Activated CD4-positive, CD25-positive, alpha-beta regulatory T cell treated with anti-CD3 and anti-CD28 coated beads, Interleukin-2, amount 50 U/mL, for 72 hours (primary cell): ENCODE measurements at regions not wholly inside any gene's neighbourhood (a gene's known extent, or its start where the extent isn't known, plus 50 kb on each side); places are given as distances from the start of the nearest gene placed in this dataset.

Experiments
- DNase-seq: peaks from one replicate; pipeline ENCODE4 v3.0.0; 2021

DNA sequence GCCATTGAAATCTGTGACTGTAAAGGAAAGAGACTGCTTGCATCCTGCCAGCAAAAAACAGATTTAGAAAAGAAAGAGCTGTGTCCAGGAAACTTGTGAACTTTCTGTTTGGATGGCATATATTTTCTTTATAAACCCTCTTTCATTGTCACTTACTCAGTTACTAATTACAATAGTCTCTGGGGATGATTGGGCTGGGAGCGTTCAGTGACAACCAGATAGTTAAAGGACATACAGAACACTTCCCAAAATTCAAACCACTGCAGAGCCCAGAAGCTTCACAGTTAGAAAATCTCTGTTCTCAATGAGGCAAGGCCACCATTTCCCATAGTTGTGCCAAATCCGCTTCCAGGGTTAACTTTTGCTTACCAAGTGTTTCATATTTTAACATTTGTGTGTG lies 98.6 kb upstream of the TAB2 start:
- no peak for DNase-seq

DNA sequence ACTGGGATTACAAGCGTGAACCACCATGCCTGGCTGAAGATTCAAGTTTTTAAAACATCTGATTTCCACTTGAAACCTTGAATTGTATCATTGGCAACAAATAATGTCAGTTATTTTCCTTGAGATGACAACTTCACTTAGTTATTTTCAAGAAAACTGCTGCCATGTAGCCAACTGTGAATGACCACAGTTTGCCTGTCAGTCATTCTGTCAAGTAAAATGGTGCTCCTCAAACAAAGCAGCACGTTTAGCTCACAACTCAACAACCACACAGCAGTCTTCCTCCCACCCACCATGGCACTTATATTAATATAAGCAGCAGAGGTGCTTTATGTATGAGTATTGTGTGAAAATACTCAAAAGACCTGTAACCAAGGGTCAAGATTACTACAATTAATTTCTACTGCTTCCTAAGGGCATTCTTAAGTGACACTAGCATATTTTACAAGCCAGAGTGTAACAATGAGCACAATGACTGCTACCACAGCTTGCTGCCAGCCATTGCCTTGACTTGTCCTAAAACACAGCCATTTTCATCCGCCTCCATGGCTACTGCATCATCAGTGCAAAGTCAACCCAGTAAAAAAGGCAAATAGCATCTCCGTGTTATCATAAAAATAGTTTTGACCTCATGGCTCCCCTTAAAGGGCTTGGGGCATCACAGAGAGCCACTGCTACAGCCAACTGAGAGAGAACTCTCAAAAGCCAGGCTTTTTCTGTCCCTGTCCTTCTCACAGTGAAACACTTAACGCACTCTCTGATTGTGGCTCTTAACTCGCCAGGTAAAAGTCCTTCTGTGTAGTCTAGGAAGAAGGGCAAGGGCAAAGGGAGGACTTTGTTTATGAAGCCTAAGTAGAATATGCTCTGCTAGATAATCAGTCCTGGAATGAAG lies 96.4 kb upstream of the TAB2 start:
- DNase-seq, result no peak

DNA sequence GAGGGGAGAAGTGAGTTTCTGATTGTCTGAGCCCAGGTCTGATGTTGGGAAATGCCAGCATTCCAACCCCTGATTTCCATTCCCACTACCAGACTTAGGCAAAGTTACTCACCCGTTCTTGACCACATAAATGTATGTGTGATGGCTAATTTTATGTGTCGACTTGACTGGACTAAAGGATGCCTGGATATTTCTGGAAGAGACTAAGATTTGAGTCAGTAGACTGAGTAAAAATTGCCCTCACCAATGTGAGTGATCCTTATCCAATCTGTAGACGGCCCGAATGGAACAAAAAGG lies 95.8 kb upstream of the TAB2 start:
- DNase-seq, result no peak

DNA sequence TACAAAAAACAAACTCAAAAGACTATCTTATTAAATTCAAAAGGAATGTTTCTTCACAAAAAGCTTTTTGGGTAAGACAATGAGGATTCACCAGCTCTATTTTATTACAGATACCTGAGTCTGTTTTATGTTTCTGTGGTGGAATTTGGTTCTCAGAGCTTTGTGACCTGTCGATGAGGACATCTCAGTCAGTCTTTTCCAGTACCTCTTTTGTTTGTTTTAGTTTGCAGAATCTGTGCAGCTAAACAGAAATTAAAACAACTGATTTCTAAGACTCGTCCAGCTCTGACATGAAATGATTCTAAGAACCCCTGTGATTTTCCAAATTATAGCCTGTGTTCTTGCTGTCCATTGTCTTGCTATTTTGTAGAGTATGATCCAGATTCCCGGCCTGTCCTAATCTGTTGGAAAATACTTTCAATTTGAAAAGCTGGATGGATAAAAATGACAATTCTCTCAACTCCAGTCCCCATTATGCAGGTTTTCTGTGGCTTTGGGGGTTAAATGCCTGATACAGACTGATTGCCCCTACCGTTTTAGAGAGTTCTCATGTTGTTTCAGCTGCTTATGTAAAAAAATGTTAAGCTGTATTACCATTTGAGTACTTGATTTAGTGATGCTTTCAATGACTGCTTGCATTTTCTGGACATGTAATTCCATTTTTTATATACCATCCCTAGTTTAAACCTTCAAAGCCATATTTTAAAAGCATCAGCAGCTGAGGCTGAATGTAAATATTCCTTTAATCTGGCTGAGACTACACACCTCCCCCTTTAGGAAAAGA lies 94.2 kb upstream of the TAB2 start:
- DNase-seq, result no peak

DNA sequence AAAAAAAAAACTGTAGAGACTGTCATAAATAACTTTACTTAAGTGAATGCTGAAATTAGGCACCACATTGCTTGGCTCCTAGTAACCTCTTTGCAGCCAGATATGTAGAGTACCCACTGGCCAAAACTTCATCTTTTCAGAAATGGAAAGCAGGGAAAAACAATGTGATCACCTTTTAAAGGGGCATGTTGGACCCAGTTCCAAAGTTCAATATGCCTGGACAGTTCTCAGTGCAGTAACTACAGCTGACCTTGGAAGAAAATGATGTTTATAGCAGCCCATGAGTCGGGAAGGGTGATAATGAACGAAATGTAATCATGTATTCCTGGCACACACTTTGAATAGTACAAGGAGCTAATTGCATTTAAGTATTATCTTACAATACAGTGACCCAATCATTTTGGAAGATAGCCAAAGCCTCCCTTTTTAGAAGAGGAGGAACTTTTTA lies 93.6 kb upstream of the TAB2 start:
- DNase-seq, result no peak

DNA sequence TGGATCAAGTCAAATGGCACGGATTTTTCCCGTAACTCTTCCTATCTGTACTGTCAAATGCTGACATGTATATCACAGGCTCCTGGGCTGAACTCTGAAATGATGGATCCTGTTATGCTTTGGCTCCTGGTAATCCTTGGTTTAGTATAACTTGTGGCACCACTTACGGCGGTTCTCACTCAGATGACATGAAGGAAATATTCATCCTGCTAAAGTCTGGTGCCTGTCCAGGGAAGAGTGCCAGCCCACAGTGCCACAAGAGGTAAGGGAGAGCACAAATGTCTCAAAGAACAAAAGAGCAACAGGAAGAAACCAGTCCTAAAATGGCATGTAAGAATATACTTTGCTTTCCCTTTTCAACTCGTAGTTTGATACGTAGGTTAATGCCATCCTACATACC lies 93.1 kb upstream of the TAB2 start:
- DNase-seq, result no peak

DNA sequence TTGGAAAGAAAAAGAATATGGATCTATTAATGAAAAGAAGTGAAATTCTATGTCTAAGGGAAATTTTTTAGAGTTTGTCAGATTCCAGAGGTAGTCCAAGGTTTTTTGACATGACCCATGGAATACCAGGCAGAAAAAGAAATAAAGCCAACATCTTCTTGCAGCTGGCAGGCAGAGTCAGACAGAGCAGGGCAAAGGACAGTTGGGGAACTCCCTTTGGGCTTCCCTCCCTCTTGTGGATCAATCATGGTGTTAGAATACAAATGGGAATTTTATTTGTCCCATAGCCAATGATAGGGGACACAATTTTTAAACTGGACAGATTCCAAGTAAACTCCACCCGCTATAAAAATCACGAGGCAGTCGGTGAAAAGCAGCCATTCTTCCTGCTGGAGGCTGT lies 92.1 kb upstream of the TAB2 start:
- DNase-seq, result no peak

DNA sequence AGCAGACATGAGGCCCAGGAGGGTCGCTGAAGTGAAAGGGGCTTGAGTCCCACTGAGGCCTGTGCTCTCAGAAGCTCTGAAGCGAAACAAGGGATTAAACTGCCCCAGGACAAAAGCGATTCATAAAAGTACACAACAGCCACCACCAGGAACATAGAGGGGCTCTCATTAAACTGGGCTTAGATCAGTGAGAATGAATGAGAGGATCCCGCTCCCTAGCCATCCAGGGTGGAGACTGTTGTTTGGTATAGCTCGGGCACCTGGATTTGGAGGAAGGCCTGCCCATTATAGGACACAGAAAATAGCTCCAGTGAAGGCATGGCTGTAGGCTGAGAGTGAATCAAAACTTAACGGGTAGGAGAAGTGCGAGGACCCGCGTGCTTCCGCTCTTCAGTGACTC lies 91.6 kb upstream of the TAB2 start:
- DNase-seq, result no peak

DNA sequence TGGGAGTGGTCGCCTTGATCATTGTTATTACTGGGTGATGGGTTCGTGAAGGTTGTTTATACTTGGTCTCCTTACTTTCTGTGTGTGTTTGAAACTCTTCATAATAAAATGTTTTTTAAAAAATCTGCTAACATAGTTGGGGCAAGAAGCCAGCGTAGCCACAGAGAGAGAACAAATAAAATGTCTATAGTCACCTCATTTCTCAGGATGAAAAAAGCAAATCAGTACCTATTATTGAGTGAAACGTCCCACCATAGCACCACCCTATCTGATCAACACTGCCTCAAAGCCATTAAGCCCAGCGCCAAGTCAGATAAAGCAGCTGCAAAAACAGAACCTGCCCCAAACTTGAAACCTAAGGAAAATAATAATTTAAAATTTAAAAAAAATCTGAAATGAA lies 89.7 kb upstream of the TAB2 start:
- no peak for DNase-seq

DNA sequence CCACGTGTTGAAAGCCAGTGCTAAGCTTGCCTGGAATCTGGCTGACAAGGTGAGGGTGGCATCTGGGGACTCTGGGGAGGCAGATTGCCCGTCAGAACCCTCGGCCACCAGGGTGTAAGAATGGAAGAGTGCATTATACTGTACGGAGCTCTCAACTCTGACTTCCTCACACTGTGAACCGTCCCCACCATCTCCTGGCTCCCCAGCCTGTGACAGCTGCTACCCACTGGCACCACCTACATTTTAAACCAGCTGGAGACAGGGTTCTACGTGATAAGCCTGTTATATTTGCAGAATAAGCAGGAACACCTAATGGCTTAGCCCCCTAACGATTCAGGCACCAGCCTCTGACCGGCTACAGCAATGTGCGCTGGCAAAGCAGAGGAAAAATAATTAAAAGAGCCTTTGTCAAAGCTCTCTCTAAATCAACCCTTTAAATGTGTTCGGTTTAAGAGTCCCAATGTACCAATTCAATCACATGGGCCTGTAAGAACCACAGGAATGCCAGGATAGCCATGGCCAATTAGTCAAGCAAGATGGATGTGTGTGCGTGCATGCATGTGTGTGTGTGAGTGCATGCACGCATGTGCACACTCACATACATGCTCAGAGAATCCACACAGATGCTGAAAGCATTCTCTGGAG lies 89.1 kb upstream of the TAB2 start:
- DNase-seq, result no peak

DNA sequence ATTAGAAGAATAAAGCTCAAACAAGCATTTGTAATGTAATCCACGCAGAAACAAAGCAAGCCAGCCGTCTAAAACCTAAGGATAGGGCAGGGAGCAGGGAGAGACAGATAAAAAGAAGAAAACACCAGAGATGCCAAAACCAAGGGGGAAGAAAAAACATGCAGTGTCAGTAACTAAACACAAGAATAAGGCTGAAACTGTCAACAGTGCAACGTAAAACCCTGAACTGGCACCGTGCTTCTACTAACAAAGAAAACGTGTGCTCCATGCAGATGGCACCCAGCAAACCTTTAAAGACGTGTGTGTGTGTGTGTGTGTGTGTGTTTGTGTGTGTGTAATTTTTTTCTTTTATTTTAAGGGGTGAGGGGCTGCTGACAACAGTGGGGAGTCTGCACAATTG lies 88.4 kb upstream of the TAB2 start:
- no peak for DNase-seq

DNA sequence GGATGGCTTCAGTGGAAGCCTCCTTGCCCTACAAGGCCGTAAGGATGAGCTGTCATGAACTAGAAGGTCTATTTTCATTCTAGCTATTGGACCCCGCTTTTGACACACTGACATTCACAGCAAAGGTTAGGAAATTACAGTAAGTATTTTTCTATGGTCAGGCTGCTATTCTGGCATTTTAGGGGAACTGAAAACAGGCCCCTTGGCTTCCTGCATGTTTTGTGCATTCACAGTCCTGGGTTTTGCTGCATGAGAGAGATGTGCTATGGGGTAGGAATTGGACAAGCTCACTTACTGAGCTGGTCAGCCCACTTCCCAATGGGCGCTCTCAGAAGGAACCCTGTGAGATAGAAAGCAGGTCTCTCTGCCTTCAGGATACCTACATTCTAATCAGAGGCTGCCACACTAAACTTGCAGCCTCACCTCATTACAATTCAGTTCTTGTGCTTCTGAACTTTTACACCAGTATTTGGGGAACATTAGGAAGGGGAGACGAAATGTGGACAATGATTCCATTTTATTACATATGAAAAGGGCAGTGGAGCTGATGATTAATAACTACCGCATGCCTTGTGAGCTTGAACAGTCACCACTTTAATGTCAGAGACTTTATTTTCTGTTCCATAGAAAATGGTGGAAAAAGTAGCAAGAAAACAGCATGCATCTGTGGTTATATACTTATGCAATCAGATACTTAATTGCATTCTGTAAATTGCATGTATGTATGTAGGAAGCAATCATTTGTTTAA lies 86.6 kb upstream of the TAB2 start:
- no peak for DNase-seq

DNA sequence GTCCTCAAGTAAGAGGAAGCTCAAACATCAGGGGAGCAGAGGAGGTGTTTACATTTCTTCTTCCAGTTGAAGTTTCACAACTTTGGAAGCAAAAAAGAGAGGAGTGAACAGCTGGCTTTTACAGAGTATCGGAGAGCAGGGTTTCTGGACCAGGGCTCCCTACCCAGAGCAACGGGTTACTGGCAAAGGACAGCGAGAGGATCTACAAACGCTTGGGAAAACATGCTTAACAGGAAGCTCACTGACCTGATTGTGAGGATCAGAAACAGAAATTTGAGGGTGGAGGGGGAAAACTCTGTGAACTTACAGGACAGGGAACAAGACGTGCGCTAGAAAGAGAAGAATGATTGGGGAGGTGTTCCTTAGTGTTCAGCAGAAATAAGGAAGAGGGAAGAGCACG lies 85.7 kb upstream of the TAB2 start:
- no peak for DNase-seq

DNA sequence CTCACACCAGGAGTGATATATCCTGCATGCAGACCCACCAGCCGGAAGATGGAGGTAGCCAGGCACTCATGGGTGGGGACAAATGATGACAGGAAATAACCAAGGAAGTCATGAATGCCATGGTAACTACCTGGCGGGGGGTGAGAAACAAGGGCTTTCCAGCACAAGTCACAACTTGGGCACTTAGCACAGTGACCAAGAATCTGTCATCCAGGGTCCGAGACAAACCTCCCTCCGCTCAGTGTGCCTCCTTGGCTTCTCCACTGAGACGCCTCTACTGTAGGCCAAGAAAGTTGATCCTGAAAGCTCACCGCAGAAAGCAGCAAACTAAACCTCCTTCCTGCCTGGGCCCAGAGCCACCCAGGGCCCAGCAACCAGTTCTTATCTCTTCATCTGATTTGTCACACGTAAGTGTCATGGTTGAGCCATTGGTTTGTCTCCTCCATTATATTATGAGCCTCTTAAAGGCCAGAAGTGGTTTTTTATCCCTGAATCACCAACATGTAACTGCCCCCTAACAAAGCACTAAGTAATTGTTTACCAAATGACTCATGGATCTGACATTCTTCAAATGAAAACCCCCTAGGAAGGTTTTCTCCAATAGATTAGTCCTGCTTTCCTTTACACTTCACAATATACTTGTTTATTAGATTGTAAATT lies 84.3 kb upstream of the TAB2 start:
- peak; percentile 55 for DNase-seq

DNA sequence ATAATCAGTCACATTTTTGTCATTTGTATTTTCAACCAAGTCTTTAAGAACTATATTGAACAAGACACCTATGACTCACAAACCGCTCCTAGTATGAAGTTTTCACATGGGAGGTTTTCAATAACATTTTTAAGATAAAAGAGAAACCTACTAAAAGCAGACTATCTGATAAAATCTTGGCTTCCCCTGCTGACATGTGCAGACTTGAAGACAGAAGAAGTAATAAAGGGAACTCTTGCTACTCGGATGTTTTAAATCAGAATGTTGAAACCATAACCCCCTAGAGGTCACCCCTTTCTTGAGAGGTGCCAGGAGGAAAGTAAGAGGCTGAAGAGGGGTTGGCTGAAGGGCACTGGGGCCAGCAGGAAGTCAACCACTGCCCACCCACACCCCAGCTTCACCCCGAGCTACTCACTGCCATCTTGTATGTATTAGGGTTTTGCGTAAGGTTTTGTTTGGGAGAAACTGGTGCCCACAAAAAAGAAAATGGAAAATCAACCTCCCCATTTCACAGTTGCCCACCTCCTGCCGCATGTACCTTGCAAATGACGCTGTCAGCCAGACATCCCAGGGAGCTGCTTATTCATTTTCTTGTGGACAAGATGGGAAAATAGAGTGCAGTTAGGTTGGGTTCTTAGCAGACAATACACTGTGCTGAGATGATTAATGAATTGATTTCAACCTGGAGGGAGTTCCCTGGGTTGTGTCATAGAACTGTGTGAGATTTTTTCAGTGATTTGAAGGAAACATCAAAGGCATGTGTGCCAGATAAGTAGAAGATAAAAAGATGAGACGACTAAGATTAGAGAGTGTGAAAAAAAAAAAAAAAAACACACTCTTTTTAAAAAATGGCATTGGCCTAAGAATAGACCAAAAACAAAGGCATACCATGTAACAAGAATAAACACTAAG lies 83.2 kb upstream of the TAB2 start:
- peak; percentile 57 for DNase-seq

DNA sequence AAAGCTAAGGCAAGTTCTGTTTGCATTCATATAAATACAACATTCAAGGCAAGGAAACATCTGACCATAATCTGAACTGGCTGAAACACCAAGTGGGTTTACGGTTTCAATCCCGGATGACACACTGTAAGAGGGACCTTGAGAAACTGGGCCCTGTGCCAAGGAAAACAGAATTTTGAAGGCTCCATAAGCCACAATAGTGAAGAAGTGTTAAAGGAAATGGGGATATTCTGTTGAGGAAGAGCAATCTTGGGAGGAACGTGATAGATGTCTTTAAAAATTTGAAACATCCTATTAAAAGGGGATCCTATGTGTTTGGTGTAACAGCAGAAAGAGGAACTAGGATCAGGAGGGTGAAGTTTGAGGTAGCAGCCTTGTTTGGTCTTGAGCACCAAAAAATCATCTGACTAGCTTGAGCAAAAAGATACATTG lies 82.4 kb upstream of the TAB2 start:
- DNase-seq, result no peak

DNA sequence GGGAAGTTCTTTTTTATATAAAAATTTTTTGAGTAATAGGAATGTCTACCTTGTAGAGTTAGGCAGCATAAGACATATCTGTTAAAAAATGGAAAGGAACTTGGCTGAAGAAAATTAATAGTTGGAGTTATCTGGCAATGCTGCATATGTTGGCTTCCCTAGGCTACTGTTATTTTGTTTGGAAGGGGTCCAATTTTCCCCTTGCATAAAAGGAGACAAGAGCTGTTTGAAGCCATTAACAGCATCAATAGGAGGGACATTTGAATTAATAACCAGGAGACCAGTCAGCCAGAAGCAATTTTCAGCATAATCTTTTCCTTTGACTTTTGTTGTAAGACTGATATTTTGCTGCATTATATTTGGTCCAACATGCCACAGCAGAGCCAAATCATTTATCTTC lies 80.9 kb upstream of the TAB2 start:
- no peak for DNase-seq

DNA sequence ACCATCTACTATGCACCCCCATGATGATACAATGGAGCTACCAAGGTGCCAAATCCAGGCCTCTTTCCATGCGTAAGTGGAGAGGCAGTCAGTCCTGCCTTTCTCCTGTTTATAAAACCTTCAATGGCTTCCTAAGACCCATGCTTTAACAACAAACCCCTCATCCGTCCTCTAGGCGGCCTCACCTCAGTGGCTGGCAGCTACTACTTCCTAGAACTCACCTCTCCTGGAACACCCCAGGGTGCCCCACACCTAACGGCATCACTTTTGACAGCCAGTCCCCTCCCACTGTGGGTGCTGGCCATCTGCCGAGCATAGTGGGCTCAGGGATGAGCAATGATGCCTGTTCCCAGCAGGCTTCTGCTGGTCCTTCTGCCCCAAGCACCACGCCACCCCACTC lies 80.0 kb upstream of the TAB2 start:
- DNase-seq, result no peak

DNA sequence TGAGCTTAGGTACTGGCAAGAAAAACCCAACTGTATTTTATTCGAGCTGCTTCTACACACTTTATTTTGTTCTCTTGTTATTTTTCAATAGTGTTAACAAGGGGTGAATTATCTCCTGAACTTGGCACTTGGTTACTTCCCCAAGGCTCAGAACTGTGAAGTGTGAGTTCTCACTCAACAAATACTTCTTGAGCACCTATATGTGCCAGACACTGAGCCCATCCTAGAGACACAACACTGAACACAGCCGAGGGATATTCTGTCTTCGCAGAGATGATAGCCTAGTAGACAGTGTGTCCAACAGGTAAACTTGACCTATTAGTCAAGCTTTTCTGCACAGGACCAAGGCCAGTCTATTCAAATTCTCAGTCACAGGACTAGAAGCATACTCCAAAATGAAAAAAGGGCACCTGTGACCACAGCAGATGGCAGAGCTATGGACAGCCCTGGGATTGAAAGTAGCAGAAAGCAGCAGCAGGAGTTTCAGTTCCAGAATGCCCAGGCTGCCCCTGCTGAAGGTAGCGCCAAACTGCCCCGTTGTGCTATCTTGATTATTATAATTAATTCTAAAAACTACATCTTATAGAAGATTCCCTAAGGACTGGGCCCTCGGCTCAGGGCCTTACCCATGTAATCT lies 77.8 kb upstream of the TAB2 start:
- DNase-seq, result no peak

DNA sequence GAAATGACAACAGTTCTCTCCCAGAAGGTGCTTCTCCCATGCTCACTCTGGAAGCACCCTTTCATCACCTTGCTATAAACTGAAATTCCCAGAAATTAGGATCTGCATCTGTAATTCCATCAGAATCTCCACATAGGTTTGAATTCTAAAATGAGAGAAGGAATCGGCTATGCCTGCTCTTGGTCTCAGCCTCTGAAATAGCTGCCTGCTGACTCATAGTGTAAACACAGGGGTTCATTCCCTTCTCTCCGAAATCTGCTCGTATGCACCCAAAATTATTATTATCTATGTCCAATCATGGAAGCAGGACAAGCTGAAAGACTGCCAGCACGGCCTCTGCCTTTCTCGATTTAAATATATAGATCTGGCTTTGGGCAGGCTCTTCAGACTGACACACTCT lies 74.6 kb upstream of the TAB2 start:
- no peak for DNase-seq

DNA sequence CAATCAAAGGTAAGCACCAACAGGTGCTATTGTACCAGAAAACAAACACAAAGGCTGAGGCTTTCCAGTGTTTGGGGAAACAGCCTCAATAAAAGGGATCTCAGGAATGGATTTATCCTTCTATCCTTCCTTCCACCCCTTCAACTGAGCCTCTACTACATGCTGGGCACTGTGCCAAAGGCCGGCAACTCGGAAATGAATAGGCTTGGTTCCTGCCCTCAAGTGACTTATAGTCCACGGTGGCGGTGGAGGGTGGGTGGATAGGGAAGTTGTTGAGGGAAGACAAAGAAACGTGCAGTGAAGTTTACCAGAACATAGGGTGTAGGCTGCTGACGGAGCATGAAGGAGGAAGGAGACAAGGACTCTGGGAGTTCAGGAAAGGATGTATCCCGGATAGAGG lies 73.4 kb upstream of the TAB2 start:
- DNase-seq, result no peak
